MM.1S (cell line): ENCODE measurements at regions not wholly inside any gene's neighbourhood (a gene's known extent, or its start where the extent isn't known, plus 50 kb on each side); places are given as distances from the start of the nearest gene placed in this dataset.

Source experiments
- DNase-seq: peaks from one replicate; pipeline ENCODE4 v3.0.0-alpha.2; 2015
- H2AFZ ChIP-seq: fragments of 300-600 bp; sonication (generic); 2 replicates; pipeline ENCODE4 v1.6.0; 2016; ENCODE audit warnings: antibody characterized with exemption, low read length
- H3F3A ChIP-seq: fragments of 300-600 bp; sonication (generic); 2 replicates; pipeline ENCODE4 v1.6.1; 2016; ENCODE audit warnings: mild to moderate bottlenecking, antibody characterized with exemption, low read length, moderate library complexity, mixed read lengths; ENCODE audit not compliant: insufficient read depth
- H3K27ac ChIP-seq: fragments of 300-600 bp; sonication (generic); 2 replicates; pipeline ENCODE4 v1.5.1; 2016; ENCODE audit warnings: mild to moderate bottlenecking, low read length
- H3K27me3 ChIP-seq: fragments of 300-600 bp; sonication (generic); replicated peaks from 2 replicates; pipeline ENCODE4 v1.6.0; 2016; ENCODE audit warnings: low read length; ENCODE audit not compliant: insufficient read depth
- H3K36me3 ChIP-seq: fragments of 300-600 bp; sonication (generic); replicated peaks from 2 replicates; pipeline ENCODE4 v1.6.1; 2016; ENCODE audit warnings: mild to moderate bottlenecking, low read length, mixed read lengths; ENCODE audit not compliant: insufficient read depth
- H3K4me1 ChIP-seq: fragments of 300-600 bp; sonication (generic); 2 replicates; pipeline ENCODE4 v1.6.1; 2016; ENCODE audit warnings: low read length, mixed read lengths
- H3K4me2 ChIP-seq: fragments of 300-600 bp; sonication (generic); 2 replicates; pipeline ENCODE4 v1.6.0; 2016; ENCODE audit warnings: low read depth, low read length
- H3K4me3 ChIP-seq: fragments of 300-600 bp; sonication (generic); 2 replicates; pipeline ENCODE4 v1.5.1; 2016; ENCODE audit warnings: low read length, mixed read lengths
- H3K79me2 ChIP-seq: fragments of 300-600 bp; sonication (generic); 2 replicates; pipeline ENCODE4 v1.6.1; 2016; ENCODE audit warnings: mixed run types, low read length, mixed read lengths
- H3K9ac ChIP-seq: fragments of 300-600 bp; sonication (generic); 2 replicates; pipeline ENCODE4 v1.6.1; 2016; ENCODE audit warnings: low read length, mixed read lengths
- H3K9me2 ChIP-seq: fragments of 300-600 bp; sonication (generic); replicated peaks from 2 replicates; pipeline ENCODE4 v1.6.1; 2016; ENCODE audit warnings: mild to moderate bottlenecking, low read length, mixed read lengths; ENCODE audit not compliant: insufficient read depth
- H3K9me3 ChIP-seq: fragments of 300-600 bp; sonication (generic); replicated peaks from 2 replicates; pipeline ENCODE4 v1.6.1; 2016; ENCODE audit warnings: mild to moderate bottlenecking, low read length, mixed read lengths; ENCODE audit not compliant: insufficient read depth
- H4K20me1 ChIP-seq: fragments of 300-600 bp; sonication (generic); 2 replicates; pipeline ENCODE4 v1.6.1; 2016; ENCODE audit warnings: mild to moderate bottlenecking, low read length, moderate library complexity, mixed read lengths; ENCODE audit not compliant: insufficient read depth
- CTCF ChIP-seq: fragments of 300-600 bp; sonication (generic); IDR thresholded peaks from 2 replicates; pipeline ENCODE4 v1.5.1; 2016; ENCODE audit warnings: antibody characterized with exemption, low read length, mixed read lengths
- EZH2 ChIP-seq: fragments of 300-600 bp; sonication (generic); optimal IDR thresholded peaks from 2 replicates; pipeline ENCODE3; 2017; ENCODE audit warnings: low read depth, mild to moderate bottlenecking, antibody characterized with exemption, low read length, mixed read lengths
- EZH2phosphoT487 ChIP-seq: fragments of 300-600 bp; sonication (generic); IDR thresholded peaks from 2 replicates; pipeline ENCODE4 v1.6.1; 2018; ENCODE audit warnings: antibody characterized with exemption, low read length

GRCh38 chr4:173697840-173698239, 167.8 kb upstream of the HAND2 start:
- H4K20me1 ChIP-seq: no peaks in the 10 kb centered on the region
- no peak for TF ChIP-seq CTCF
- no peak for TF ChIP-seq EZH2
- TF ChIP-seq EZH2phosphoT487: no peak
- H3K4me2 ChIP-seq: no peak overlapping the region
- H3K4me1 ChIP-seq: no peaks in the 10 kb centered on the region
- H3K9me2 ChIP-seq: no peaks in the 10 kb centered on the region
- DNase-seq: no peak
- H3K27me3 ChIP-seq: no peaks in the 10 kb centered on the region
- H3K27ac ChIP-seq: no peak overlapping the region
- H3K79me2 ChIP-seq: no peaks in the 10 kb centered on the region
- no peak overlapping the region for H3K9ac ChIP-seq
- H2AFZ ChIP-seq: no peak overlapping the region
- H3F3A ChIP-seq: no peaks in the 10 kb centered on the region
- H3K9me3 ChIP-seq: no peaks in the 10 kb centered on the region
- H3K4me3 ChIP-seq: no peak overlapping the region
- no peaks in the 10 kb centered on the region for H3K36me3 ChIP-seq

- no peaks in the 10 kb centered on the region for H3F3A ChIP-seq
- no peaks in the 10 kb centered on the region for H3K4me1 ChIP-seq
- H4K20me1 ChIP-seq: no peaks in the 10 kb centered on the region
- no peaks in the 10 kb centered on the region for H3K79me2 ChIP-seq
- H2AFZ ChIP-seq: no peak overlapping the region
- no peak overlapping the region for H3K27ac ChIP-seq
- H3K9me2 ChIP-seq: no peaks in the 10 kb centered on the region
- no peak for TF ChIP-seq EZH2
- no peak for TF ChIP-seq CTCF
- no peak for TF ChIP-seq EZH2phosphoT487
- H3K4me3 ChIP-seq: no peak overlapping the region
- no peaks in the 10 kb centered on the region for H3K36me3 ChIP-seq
- H3K9ac ChIP-seq: no peak overlapping the region
- H3K27me3 ChIP-seq: no peaks in the 10 kb centered on the region
- H3K9me3 ChIP-seq: no peaks in the 10 kb centered on the region
- no peak for DNase-seq
- H3K4me2 ChIP-seq: no peak overlapping the region
Observed at GRCh38 chr4:173696551-173696950, 166.5 kb upstream of the HAND2 start.

- no peak for TF ChIP-seq EZH2phosphoT487
- no peak for TF ChIP-seq EZH2
- no peak for TF ChIP-seq CTCF
- Histone ChIP-seq H3K27ac (no peak overlapping the region), H2AFZ (no peak overlapping the region), H4K20me1 (no peaks in the 10 kb centered on the region), H3K4me2 (no peak overlapping the region), H3K4me3 (no peak overlapping the region), H3K36me3 (no peaks in the 10 kb centered on the region), H3K9me3 (no peaks in the 10 kb centered on the region), H3K9me2 (no peaks in the 10 kb centered on the region), H3F3A (no peaks in the 10 kb centered on the region), H3K79me2 (no peaks in the 10 kb centered on the region), H3K4me1 (no peaks in the 10 kb centered on the region), H3K27me3 (no peaks in the 10 kb centered on the region), H3K9ac (no peak overlapping the region)
- no peak for DNase-seq
Observed at GRCh38 chr4:173696011-173696410, 166.0 kb upstream of the HAND2 start.
